Keratinocyte (primary cell): ENCODE measurements at regions not wholly inside any gene's neighbourhood (a gene's known extent, or its start where the extent isn't known, plus 50 kb on each side); places are given as distances from the start of the nearest gene placed in this dataset.

Experiments used
- DNase-seq: peaks from one replicate; pipeline ENCODE4 v3.0.0-alpha.2; 2011; ENCODE audit warnings: low read depth, missing footprints, low spot score
- FAIRE-seq: peaks from 2 replicates; lab custom pipeline; 2011; peaks lifted over from hg19 to GRCh38; lab: Jason Lieb, UNC
- H2AFZ ChIP-seq: 2 replicates; pipeline ENCODE4 v1.6.0; 2012; ENCODE audit warnings: low read length, control low read depth, inconsistent platforms; ENCODE audit not compliant: control insufficient read depth
- H3K27ac ChIP-seq: 2 replicates; pipeline ENCODE4 v1.5.1; 2011; ENCODE audit warnings: low read length; ENCODE audit not compliant: control insufficient read depth, insufficient read depth
- H3K27me3 ChIP-seq: 3 replicates; pipeline ENCODE4 v1.6.0; 2011; ENCODE audit warnings: low read length; ENCODE audit not compliant: control insufficient read depth, insufficient read depth; ENCODE audit errors: extremely low read depth
- H3K36me3 ChIP-seq, 2 experiments: 2 replicates in 1 of 2; 3 replicates in 1 of 2; pipeline ENCODE4 v1.5.1; 2011; ENCODE audit warnings: low read length in 2 of 2, mild to moderate bottlenecking in 1 of 2; ENCODE audit not compliant: control insufficient read depth in 2 of 2, insufficient read depth in 2 of 2; ENCODE audit errors: extremely low read depth in 1 of 2
- H3K4me1 ChIP-seq: 3 replicates; pipeline ENCODE4 v1.5.1; 2011; ENCODE audit warnings: low read length; ENCODE audit not compliant: control insufficient read depth, insufficient read depth; ENCODE audit errors: extremely low read depth
- H3K4me2 ChIP-seq: 3 replicates; pipeline ENCODE4 v1.6.0; 2011; ENCODE audit warnings: low read depth, low read length; ENCODE audit not compliant: control insufficient read depth, insufficient read depth; ENCODE audit errors: extremely low read depth
- H3K4me3 ChIP-seq, 3 experiments: fragments of 200-600 bp in 1 of 3; sonication (generic) in 1 of 3; 2 replicates in 2 of 3; 3 replicates in 1 of 3; pipeline ENCODE4 v1.5.1; 2011 to 2016; ENCODE audit warnings: low read length in 3 of 3, mild to moderate bottlenecking in 3 of 3, control low read depth in 2 of 3, inconsistent platforms in 1 of 3, low read depth in 1 of 3, mixed read lengths in 1 of 3, mixed run types in 1 of 3, moderate library complexity in 1 of 3; ENCODE audit not compliant: control insufficient read depth in 2 of 3, insufficient read depth in 2 of 3; ENCODE audit errors: extremely low read depth in 1 of 3
- H3K79me2 ChIP-seq: 2 replicates; pipeline ENCODE4 v1.6.0; 2012; ENCODE audit warnings: low read length; ENCODE audit not compliant: control insufficient read depth, insufficient read depth
- H3K9ac ChIP-seq: 3 replicates; pipeline ENCODE4 v1.6.0; 2011; ENCODE audit warnings: low read length; ENCODE audit not compliant: control insufficient read depth, insufficient read depth; ENCODE audit errors: extremely low read depth
- H3K9me1 ChIP-seq: 3 replicates; pipeline ENCODE4 v1.6.0; 2011; ENCODE audit warnings: low read length; ENCODE audit not compliant: control insufficient read depth, insufficient read depth; ENCODE audit errors: extremely low read depth
- H3K9me3 ChIP-seq: 2 replicates; pipeline ENCODE4 v1.5.1; 2012; ENCODE audit warnings: low read depth, low read length; ENCODE audit not compliant: control insufficient read depth
- H4K20me1 ChIP-seq: 3 replicates; pipeline ENCODE4 v1.6.0; 2011; ENCODE audit warnings: low read length; ENCODE audit not compliant: control insufficient read depth, insufficient read depth; ENCODE audit errors: extremely low read depth
- CTCF ChIP-seq, 3 experiments: IDR thresholded peaks in 1 of 3; conservative IDR thresholded peaks in 1 of 3; optimal IDR thresholded peaks in 1 of 3; 2 replicates in 2 of 3; 3 replicates in 1 of 3; pipeline versions ENCODE3 to v1.5.1; 2011; ENCODE audit warnings: low read length in 3 of 3, mild to moderate bottlenecking in 3 of 3, moderate library complexity in 2 of 3, control low read depth in 1 of 3, inconsistent platforms in 1 of 3; ENCODE audit not compliant: insufficient read depth in 2 of 3; ENCODE audit errors: extremely low read depth in 1 of 3
- EZH2 ChIP-seq: IDR thresholded peaks from one replicate; pipeline ENCODE4 v1.6.1; 2012; ENCODE audit warnings: inconsistent platforms, mild to moderate bottlenecking, low read length, moderate library complexity
- dilution Hi-C: fragments of 300-500 bp; cut with MboI; formaldehyde crosslinking; loops from one replicate; pipeline ENCODE4 v1.7.0; 2020; ENCODE audit warnings: low sequenced_read_pairs; ENCODE audit not compliant: extremely low pct_ligation_motif_present

GRCh38 chr7:94089806-94090205 lies 85.7 kb upstream of the BET1 start:
- no peak for FAIRE-seq
- Histone ChIP-seq H4K20me1 (no peaks in the 10 kb centered on the region), H3K4me3 (no peak overlapping the region), H3K9me1 (no peaks in the 10 kb centered on the region), H3K27me3 (peaks cover 17% of the 10 kb centered on the region), H3K9ac (no peak overlapping the region), H3K27ac (no peak overlapping the region), H2AFZ (no peak overlapping the region), H3K4me2 (no peak overlapping the region), H3K9me3 (no peaks in the 10 kb centered on the region), H3K4me1 (no peaks in the 10 kb centered on the region), H3K79me2 (no peaks in the 10 kb centered on the region), H3K36me3 (no peaks in the 10 kb centered on the region)
- dilution Hi-C loops = no loop called here
- no peak for DNase-seq
- TF ChIP-seq EZH2 = no peak
- no peak for TF ChIP-seq CTCF (optimal IDR thresholded peaks at IDR 0.05 in 1 of 3, IDR thresholded peaks at IDR 0.05 in 1 of 3, conservative IDR thresholded peaks at IDR 0.05 in 1 of 3; ENCODE audit: extremely low read depth in 1 of 3, insufficient read depth in 2 of 3, low read length in 3 of 3)

DNA sequence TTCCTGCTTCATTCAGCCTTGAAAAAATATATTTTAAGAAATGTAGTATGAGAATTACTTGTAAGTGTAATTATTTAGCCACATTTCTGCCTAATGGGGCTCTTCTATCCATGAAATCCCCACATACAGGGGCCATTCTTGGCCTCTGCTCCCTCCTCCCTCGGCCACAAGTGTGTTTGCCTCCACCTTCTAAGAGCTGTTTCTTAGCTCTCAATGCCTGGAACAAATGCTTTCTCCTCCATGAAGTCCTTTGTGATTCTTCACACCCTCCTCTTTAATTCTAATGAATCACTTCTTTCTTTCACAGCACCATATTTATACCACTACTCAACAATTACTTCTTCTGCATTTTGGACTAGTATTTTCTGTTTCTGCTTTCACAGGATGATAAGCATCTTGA lies 88.8 kb upstream of the BET1 start:
- Histone ChIP-seq H3K9me1 (no peaks in the 10 kb centered on the region), H3K79me2 (no peaks in the 10 kb centered on the region), H3K27ac (no peak overlapping the region), H3K36me3 (no peaks in the 10 kb centered on the region), H3K4me3 (no peak overlapping the region), H3K4me2 (no peak overlapping the region), H4K20me1 (no peaks in the 10 kb centered on the region), H3K9ac (no peak overlapping the region), H3K4me1 (no peaks in the 10 kb centered on the region), H3K9me3 (no peaks in the 10 kb centered on the region), H3K27me3 (peaks cover 20% of the 10 kb centered on the region), H2AFZ (no peak overlapping the region)
- no peak for FAIRE-seq
- TF ChIP-seq CTCF (optimal IDR thresholded peaks at IDR 0.05 in 1 of 3, IDR thresholded peaks at IDR 0.05 in 1 of 3, conservative IDR thresholded peaks at IDR 0.05 in 1 of 3; ENCODE audit: extremely low read depth in 1 of 3, insufficient read depth in 2 of 3, low read length in 3 of 3) = no peak
- TF ChIP-seq EZH2 = no peak
- DNase-seq = no peak
- dilution Hi-C loops = no loop called here
